ENCODE measurements at regions not wholly inside any gene's neighbourhood (a gene's known extent, or its start where the extent isn't known, plus 50 kb on each side); places are given as distances from the start of the nearest gene placed in this dataset.

GRCh38 chr4:7131498-7132031 is 60.8 kb upstream of the SORCS2 start:
- Histone ChIP-seq H3K9me3 (ENCODE audit: low read depth, low read length) (peaks cover 6% of the 10 kb centered on the region), H3K79me2 (ENCODE audit: insufficient read depth, low read length) (no peaks in the 10 kb centered on the region), H4K20me1 (ENCODE audit: insufficient read depth, low read length) (no peaks in the 10 kb centered on the region), H3K36me3 (ENCODE audit: insufficient read depth, low read length) (no peaks in the 10 kb centered on the region), H3K4me2 (ENCODE audit: insufficient read depth, low read length) (no peak overlapping the region), H3K4me3 (ENCODE audit: insufficient read depth, low read length) (no peak overlapping the region), H2AFZ (ENCODE audit: low read length) (no peak overlapping the region), H3K27me3 (ENCODE audit: insufficient read depth, low read length) (no peaks in the 10 kb centered on the region), H3K4me1 (ENCODE audit: insufficient read depth, low read length) (peaks cover 24% of the 10 kb centered on the region), H3K27ac (ENCODE audit: low read depth, low read length) (no peak overlapping the region)
- no peak for DNase-seq (ENCODE audit: insufficient read length, low spot score, missing footprints)
- no peak for TF ChIP-seq CTCF (IDR thresholded peaks at IDR 0.05; ENCODE audit: extremely low read depth, low read depth, low read length)

GRCh38 chr4:7130621-7131211 is 61.6 kb upstream of the SORCS2 start:
- H3K27ac ChIP-seq (ENCODE audit: low read depth, low read length) = no peak overlapping the region
- H3K9me3 ChIP-seq (ENCODE audit: low read depth, low read length) = peaks cover 6% of the 10 kb centered on the region
- H3K27me3 ChIP-seq (ENCODE audit: insufficient read depth, low read length) = no peaks in the 10 kb centered on the region
- H3K4me3 ChIP-seq (ENCODE audit: insufficient read depth, low read length) = no peak overlapping the region
- no peaks in the 10 kb centered on the region for H3K36me3 ChIP-seq (ENCODE audit: insufficient read depth, low read length)
- no peak overlapping the region for H3K4me2 ChIP-seq (ENCODE audit: insufficient read depth, low read length)
- H3K79me2 ChIP-seq (ENCODE audit: insufficient read depth, low read length) = no peaks in the 10 kb centered on the region
- H4K20me1 ChIP-seq (ENCODE audit: insufficient read depth, low read length) = no peaks in the 10 kb centered on the region
- DNase-seq (ENCODE audit: insufficient read length, low spot score, missing footprints) = no peak
- H3K4me1 ChIP-seq (ENCODE audit: insufficient read depth, low read length) = peaks cover 20% of the 10 kb centered on the region
- H2AFZ ChIP-seq (ENCODE audit: low read length) = no peak overlapping the region
- no peak for TF ChIP-seq CTCF (IDR thresholded peaks at IDR 0.05; ENCODE audit: extremely low read depth, low read depth, low read length)

GRCh38 chr4:7129871-7130620 is 62.2 kb upstream of the GRPEL1 start:
- Histone ChIP-seq H3K4me1 (ENCODE audit: insufficient read depth, low read length) (peaks cover 16% of the 10 kb centered on the region), H3K79me2 (ENCODE audit: insufficient read depth, low read length) (no peaks in the 10 kb centered on the region), H3K4me3 (ENCODE audit: insufficient read depth, low read length) (no peak overlapping the region)

More at GRCh38 chr4:7129871-7130620, 62.2 kb upstream of the GRPEL1 start:
- H3K36me3 ChIP-seq (ENCODE audit: insufficient read depth, low read length) = no peaks in the 10 kb centered on the region
- no peak overlapping the region for H3K27ac ChIP-seq (ENCODE audit: low read depth, low read length)
- H3K9me3 ChIP-seq (ENCODE audit: low read depth, low read length) = peaks cover 6% of the 10 kb centered on the region
- DNase-seq (ENCODE audit: insufficient read length, low spot score, missing footprints) = peak; percentile 53
- H3K4me2 ChIP-seq (ENCODE audit: insufficient read depth, low read length) = no peak overlapping the region
- no peak for TF ChIP-seq CTCF (IDR thresholded peaks at IDR 0.05; ENCODE audit: extremely low read depth, low read depth, low read length)
- no peaks in the 10 kb centered on the region for H3K27me3 ChIP-seq (ENCODE audit: insufficient read depth, low read length)
- H2AFZ ChIP-seq (ENCODE audit: low read length) = no peak overlapping the region
- H4K20me1 ChIP-seq (ENCODE audit: insufficient read depth, low read length) = no peaks in the 10 kb centered on the region

Data from osteoblast (primary cell).